IPS-NIHi11 (cell line): ENCODE measurements at regions not wholly inside any gene's neighbourhood (a gene's known extent, or its start where the extent isn't known, plus 50 kb on each side); places are given as distances from the start of the nearest gene placed in this dataset.

Experiments used
- DNase-seq: peaks from one replicate; pipeline ENCODE4 v3.0.0; 2012; ENCODE audit warnings: mixed read lengths, low spot score

- no peak for DNase-seq
Measured at GRCh38 chr2:8044046-8044594, 637.7 kb upstream of the ID2 start.

GRCh38 chr2:8045081-8045614 lies 636.7 kb upstream of the ID2 start:
- no peak for DNase-seq

- DNase-seq, result no peak
Measured at GRCh38 chr2:8046849-8047248, 635.0 kb upstream of the ID2 start.

GRCh38 chr2:8049176-8049575 lies 632.7 kb upstream of the ID2 start:
- DNase-seq, result no peak

- no peak for DNase-seq
Measured at GRCh38 chr2:8049851-8050571, 631.8 kb upstream of the ID2 start.

GRCh38 chr2:8053216-8053615 lies 628.6 kb upstream of the ID2 start:
- no peak for DNase-seq

- DNase-seq, result no peak
Measured at GRCh38 chr2:8054070-8054469, 627.8 kb upstream of the ID2 start.

GRCh38 chr2:8058652-8059051 lies 623.2 kb upstream of the ID2 start:
- no peak for DNase-seq

GRCh38 chr2:8059255-8059654 lies 622.6 kb upstream of the ID2 start:
- no peak for DNase-seq

- no peak for DNase-seq
Measured at GRCh38 chr2:8059794-8060193, 622.1 kb upstream of the ID2 start.

- DNase-seq, result no peak
Measured at GRCh38 chr2:8061219-8061618, 620.6 kb upstream of the ID2 start.

- DNase-seq, result no peak
Measured at GRCh38 chr2:8064603-8065002, 617.3 kb upstream of the ID2 start.

GRCh38 chr2:8065191-8065590 lies 616.7 kb upstream of the ID2 start:
- DNase-seq, result no peak

- no peak for DNase-seq
Measured at GRCh38 chr2:8067784-8068336, 614.0 kb upstream of the ID2 start.

GRCh38 chr2:8072907-8073306 lies 608.9 kb upstream of the ID2 start:
- DNase-seq, result no peak

- no peak for DNase-seq
Measured at GRCh38 chr2:8073916-8074315, 607.9 kb upstream of the ID2 start.

GRCh38 chr2:8076448-8077342 lies 605.2 kb upstream of the ID2 start:
- no peak for DNase-seq

GRCh38 chr2:8078705-8079104 lies 603.2 kb upstream of the ID2 start:
- DNase-seq, result no peak

GRCh38 chr2:8080063-8080462 lies 601.8 kb upstream of the ID2 start:
- no peak for DNase-seq

GRCh38 chr2:8081130-8081529 lies 600.7 kb upstream of the ID2 start:
- DNase-seq, result no peak

GRCh38 chr2:8082840-8083239 lies 599.0 kb upstream of the ID2 start:
- DNase-seq, result no peak

- no peak for DNase-seq
Measured at GRCh38 chr2:8086357-8086756, 595.5 kb upstream of the ID2 start.
